22Rv1 (cell line): ENCODE measurements at regions not wholly inside any gene's neighbourhood (a gene's known extent, or its start where the extent isn't known, plus 50 kb on each side); places are given as distances from the start of the nearest gene placed in this dataset.

ENCODE experiments used
- ZFX ChIP-seq: fragments of 450-650 bp; IDR thresholded peaks from 2 replicates; pipeline ENCODE4 v1.6.1; 2017; ENCODE audit warnings: antibody characterized with exemption, borderline replicate concordance
- TF ChIP-seq, protein P1 (sequence below): fragments of 450-650 bp; IDR thresholded peaks from 2 replicates; pipeline ENCODE4 v1.5.1; 2017; ENCODE audit warnings: mild to moderate bottlenecking

DNA sequence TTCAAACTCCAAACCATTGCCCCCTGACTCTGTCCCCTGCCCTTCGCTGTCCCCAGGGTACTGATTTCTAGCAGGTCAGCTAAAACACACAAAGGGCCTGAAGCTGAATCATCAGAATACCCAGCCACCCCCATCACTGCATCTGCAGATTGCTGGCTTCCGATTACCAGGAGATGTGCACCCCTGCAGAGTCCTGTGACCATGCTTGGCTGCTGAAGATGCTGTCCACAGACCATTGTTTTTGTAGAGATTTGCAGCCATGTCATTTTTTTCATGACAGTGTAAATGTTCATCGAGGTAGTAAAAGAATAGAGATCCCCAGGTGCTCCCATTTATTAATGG, 463.3 kb downstream of the STK39 start:
- TF ChIP-seq, protein P1, sequence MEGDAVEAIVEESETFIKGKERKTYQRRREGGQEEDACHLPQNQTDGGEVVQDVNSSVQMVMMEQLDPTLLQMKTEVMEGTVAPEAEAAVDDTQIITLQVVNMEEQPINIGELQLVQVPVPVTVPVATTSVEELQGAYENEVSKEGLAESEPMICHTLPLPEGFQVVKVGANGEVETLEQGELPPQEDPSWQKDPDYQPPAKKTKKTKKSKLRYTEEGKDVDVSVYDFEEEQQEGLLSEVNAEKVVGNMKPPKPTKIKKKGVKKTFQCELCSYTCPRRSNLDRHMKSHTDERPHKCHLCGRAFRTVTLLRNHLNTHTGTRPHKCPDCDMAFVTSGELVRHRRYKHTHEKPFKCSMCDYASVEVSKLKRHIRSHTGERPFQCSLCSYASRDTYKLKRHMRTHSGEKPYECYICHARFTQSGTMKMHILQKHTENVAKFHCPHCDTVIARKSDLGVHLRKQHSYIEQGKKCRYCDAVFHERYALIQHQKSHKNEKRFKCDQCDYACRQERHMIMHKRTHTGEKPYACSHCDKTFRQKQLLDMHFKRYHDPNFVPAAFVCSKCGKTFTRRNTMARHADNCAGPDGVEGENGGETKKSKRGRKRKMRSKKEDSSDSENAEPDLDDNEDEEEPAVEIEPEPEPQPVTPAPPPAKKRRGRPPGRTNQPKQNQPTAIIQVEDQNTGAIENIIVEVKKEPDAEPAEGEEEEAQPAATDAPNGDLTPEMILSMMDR = no peak
- no peak for TF ChIP-seq ZFX
